HG02571 (cell line): ENCODE measurements at regions not wholly inside any gene's neighbourhood (a gene's known extent, or its start where the extent isn't known, plus 50 kb on each side); places are given as distances from the start of the nearest gene placed in this dataset.

ENCODE experiments used
- ATAC-seq: cut with Tn5 transposase; IDR thresholded peaks from one replicate; pipeline ENCODE4 v1.9.1; 2021; ENCODE audit warnings: mild to moderate bottlenecking, moderate library complexity; ENCODE audit not compliant: unreplicated experiment

GRCh38 chr6:169048185-169048864 lies 205.3 kb downstream of the THBS2 start:
- no peak for ATAC-seq

GRCh38 chr6:169047345-169047744 lies 206.3 kb downstream of the THBS2 start:
- no peak for ATAC-seq

GRCh38 chr6:169046483-169047192 lies 207.0 kb downstream of the THBS2 start:
- no peak for ATAC-seq

- ATAC-seq = no peak
Measured at GRCh38 chr6:169046021-169046420, 207.6 kb downstream of the THBS2 start.

- ATAC-seq = no peak
Measured at GRCh38 chr6:169045486-169045885, 208.2 kb downstream of the THBS2 start.

- ATAC-seq = no peak
Measured at GRCh38 chr6:169044381-169045230, 209.0 kb downstream of the THBS2 start.

- ATAC-seq = no peak
Measured at GRCh38 chr6:169042061-169042460, 211.6 kb downstream of the THBS2 start.

- no peak for ATAC-seq
Measured at GRCh38 chr6:169041078-169041477, 212.6 kb downstream of the THBS2 start.

- no peak for ATAC-seq
Measured at GRCh38 chr6:169038691-169039090, 215.0 kb downstream of the THBS2 start.

GRCh38 chr6:169035385-169036240 lies 218.0 kb downstream of the THBS2 start:
- no peak for ATAC-seq

- no peak for ATAC-seq
Measured at GRCh38 chr6:169034516-169035167, 219.0 kb downstream of the THBS2 start.

GRCh38 chr6:169029861-169030260 lies 223.8 kb downstream of the THBS2 start:
- ATAC-seq = no peak

GRCh38 chr6:169028343-169028742 lies 225.3 kb downstream of the THBS2 start:
- no peak for ATAC-seq

- no peak for ATAC-seq
Measured at GRCh38 chr6:169026175-169026574, 227.5 kb downstream of the THBS2 start.

GRCh38 chr6:169024047-169024660 lies 229.5 kb downstream of the THBS2 start:
- ATAC-seq = no peak

GRCh38 chr6:169023161-169023874 lies 230.3 kb downstream of the THBS2 start:
- ATAC-seq = no peak

- no peak for ATAC-seq
Measured at GRCh38 chr6:169022079-169022478, 231.6 kb downstream of the THBS2 start.

- ATAC-seq = no peak
Measured at GRCh38 chr6:169020821-169021220, 232.8 kb downstream of the THBS2 start.
